Inflammatory macrophage (primary cell): ENCODE measurements at regions not wholly inside any gene's neighbourhood (a gene's known extent, or its start where the extent isn't known, plus 50 kb on each side); places are given as distances from the start of the nearest gene placed in this dataset.
"Not testable (repeated sequence)": the region's sequence is repeated elsewhere in the genome, so short reads cannot be mapped to it uniquely, and the experiment has no call there.

ENCODE experiments used
- DNase-seq, 2 donors: peaks; one replicate each; pipeline ENCODE4 v3.0.0-alpha.2; 2020 to 2022

- DNase-seq: no peak
Observed at GRCh38 chr7:19623676-19624075, 85.2 kb downstream of the POLR1F start.

- no peak for DNase-seq
Observed at GRCh38 chr7:19621740-19622139, 87.1 kb downstream of the POLR1F start.

- no peak for DNase-seq
Observed at GRCh38 chr7:19620470-19620869, 88.4 kb downstream of the POLR1F start.

- no peak for DNase-seq
Observed at GRCh38 chr7:19619122-19619521, 89.7 kb downstream of the POLR1F start.

- DNase-seq: no peak
Observed at GRCh38 chr7:19617901-19618300, 90.9 kb downstream of the POLR1F start.

GRCh38 chr7:19610194-19610943 is 98.5 kb downstream of the POLR1F start:
- DNase-seq: no peak

GRCh38 chr7:19589446-19589845 is 119.4 kb downstream of the POLR1F start:
- no peak for DNase-seq

- no peak for DNase-seq
Observed at GRCh38 chr7:19587291-19587690, 121.5 kb downstream of the POLR1F start.

GRCh38 chr7:19585761-19586160 is 123.1 kb downstream of the POLR1F start:
- DNase-seq: no peak

GRCh38 chr7:19575909-19576557 is 132.8 kb downstream of the POLR1F start:
- DNase-seq: no peak

- no peak for DNase-seq
Observed at GRCh38 chr7:19574131-19574530, 134.7 kb downstream of the POLR1F start.

GRCh38 chr7:19572566-19572965 is 136.3 kb downstream of the POLR1F start:
- DNase-seq: no peak

- no peak for DNase-seq
Observed at GRCh38 chr7:19567011-19567410, 141.8 kb downstream of the POLR1F start.

- DNase-seq: no peak
Observed at GRCh38 chr7:19565602-19566001, 143.2 kb downstream of the POLR1F start.

- DNase-seq: no peak
Observed at GRCh38 chr7:19561121-19561805, 147.6 kb downstream of the POLR1F start.

GRCh38 chr7:19560111-19560883 is 148.5 kb downstream of the POLR1F start:
- no peak for DNase-seq

- no peak for DNase-seq
Observed at GRCh38 chr7:19558527-19558926, 150.3 kb downstream of the POLR1F start.

GRCh38 chr7:19557726-19558465 is 150.9 kb downstream of the POLR1F start:
- no peak for DNase-seq

- DNase-seq: no peak
Observed at GRCh38 chr7:19554581-19554980, 154.3 kb downstream of the POLR1F start.

GRCh38 chr7:19552576-19552975 is 156.3 kb downstream of the POLR1F start:
- DNase-seq: no peak

GRCh38 chr7:19549246-19549645 is 159.6 kb downstream of the POLR1F start:
- DNase-seq: not testable (repeated sequence)

- DNase-seq: no peak
Observed at GRCh38 chr7:19537942-19538401, 170.9 kb downstream of the POLR1F start.
